ENCODE measurements at regions not wholly inside any gene's neighbourhood (a gene's known extent, or its start where the extent isn't known, plus 50 kb on each side); places are given as distances from the start of the nearest gene placed in this dataset.

GRCh38 chr2:9115229-9115628 lies 91.4 kb upstream of the ASAP2 start:
- intact Hi-C loops (cut with DNase I), result no loop called here
- WGBS, result 72% methylated on average over 2 of the region's 2 CpGs

GRCh38 chr2:9114458-9114857 lies 92.2 kb upstream of the ASAP2 start:
- no peaks in the 10 kb centered on the region for H3K27me3 ChIP-seq
- intact Hi-C loops (cut with DNase I), result no loop called here
- H3K36me3 ChIP-seq, result no peaks in the 10 kb centered on the region
- TF ChIP-seq EP300 (IDR thresholded peaks at IDR 0.05), result no peak
- TF ChIP-seq CTCF (IDR thresholded peaks at IDR 0.05), result no peak
- no peak for TF ChIP-seq POLR2AphosphoS5 (IDR thresholded peaks at IDR 0.05)
- no peak for TF ChIP-seq POLR2A (IDR thresholded peaks at IDR 0.05; ENCODE audit: low read depth)
- peaks cover 3 to 13% (median 10%) of the 10 kb centered on the region in 4 donors for H3K4me1 ChIP-seq
- no peak for DNase-seq (ENCODE audit: extremely low spot score)
- no peak overlapping the region for H3K4me3 ChIP-seq
- no peak overlapping the region for H3K27ac ChIP-seq (replicated peaks in 1 of 4)
- no peaks in the 10 kb centered on the region for H3K9me3 ChIP-seq
- WGBS, result 83% methylated on average over 3 of the region's 3 CpGs

More at GRCh38 chr2:9115229-9115628, 91.4 kb upstream of the ASAP2 start:
- no peaks in the 10 kb centered on the region for H3K9me3 ChIP-seq
- no peak for DNase-seq (ENCODE audit: extremely low spot score)
- TF ChIP-seq POLR2AphosphoS5 (IDR thresholded peaks at IDR 0.05) (no peak), POLR2A (IDR thresholded peaks at IDR 0.05; ENCODE audit: low read depth) (no peak), CTCF (IDR thresholded peaks at IDR 0.05) (no peak), EP300 (IDR thresholded peaks at IDR 0.05) (no peak)
- no peak overlapping the region for H3K4me3 ChIP-seq
- no peaks in the 10 kb centered on the region for H3K36me3 ChIP-seq
- H3K27ac ChIP-seq (replicated peaks in 1 of 4), result no peak overlapping the region
- H3K4me1 ChIP-seq, result peaks cover 3 to 13% (median 10%) of the 10 kb centered on the region in 4 donors
- H3K27me3 ChIP-seq, result no peaks in the 10 kb centered on the region

- 65% methylated on average over 5 of the region's 5 CpGs for WGBS
- no peaks in the 10 kb centered on the region for H3K36me3 ChIP-seq
- intact Hi-C loops (cut with DNase I), result no loop called here
Measured at GRCh38 chr2:9113916-9114315, 92.7 kb upstream of the ASAP2 start.

GRCh38 chr2:9113262-9113661 lies 93.3 kb upstream of the ASAP2 start:
- no peak overlapping the region for H3K27ac ChIP-seq (replicated peaks in 1 of 4)
- intact Hi-C loops (cut with DNase I), result no loop called here
- 87% methylated on average over 6 of the region's 6 CpGs for WGBS
- no peaks in the 10 kb centered on the region for H3K27me3 ChIP-seq
- no peaks in the 10 kb centered on the region for H3K9me3 ChIP-seq
- H3K4me1 ChIP-seq, result peaks cover 3 to 15% (median 11%) of the 10 kb centered on the region in 4 donors
- H3K4me3 ChIP-seq, result no peak overlapping the region
- TF ChIP-seq POLR2AphosphoS5 (IDR thresholded peaks at IDR 0.05) (no peak), EP300 (IDR thresholded peaks at IDR 0.05) (no peak)
- DNase-seq (ENCODE audit: extremely low spot score), result no peak
- H3K36me3 ChIP-seq, result no peaks in the 10 kb centered on the region

More at GRCh38 chr2:9113916-9114315, 92.7 kb upstream of the ASAP2 start:
- no peak overlapping the region for H3K4me3 ChIP-seq
- TF ChIP-seq EP300 (IDR thresholded peaks at IDR 0.05) (no peak), POLR2A (IDR thresholded peaks at IDR 0.05; ENCODE audit: low read depth) (no peak), CTCF (IDR thresholded peaks at IDR 0.05) (no peak), POLR2AphosphoS5 (IDR thresholded peaks at IDR 0.05) (no peak)
- DNase-seq (ENCODE audit: extremely low spot score), result no peak
- no peaks in the 10 kb centered on the region for H3K9me3 ChIP-seq
- no peaks in the 10 kb centered on the region for H3K27me3 ChIP-seq
- H3K27ac ChIP-seq (replicated peaks in 1 of 4), result no peak overlapping the region
- peaks cover 3 to 13% (median 10%) of the 10 kb centered on the region in 4 donors for H3K4me1 ChIP-seq

GRCh38 chr2:9112079-9112721 lies 94.4 kb upstream of the ASAP2 start:
- 47% methylated on average over 22 of the region's 23 CpGs for WGBS
- intact Hi-C loops (cut with DNase I), result no loop called here
- TF ChIP-seq POLR2A (IDR thresholded peaks at IDR 0.05; ENCODE audit: low read depth), result no peak
- no peak for TF ChIP-seq POLR2AphosphoS5 (IDR thresholded peaks at IDR 0.05)
- TF ChIP-seq CTCF (IDR thresholded peaks at IDR 0.05), result no peak
- no peak for TF ChIP-seq EP300 (IDR thresholded peaks at IDR 0.05)
- no peak overlapping the region for H3K4me3 ChIP-seq
- DNase-seq (ENCODE audit: extremely low spot score), result no peak
- H3K4me1 ChIP-seq, result peaks cover 11 to 26% (median 21%) of the 10 kb centered on the region in 4 donors
- no peaks in the 10 kb centered on the region for H3K36me3 ChIP-seq
- no peak overlapping the region for H3K27ac ChIP-seq (replicated peaks in 1 of 4)
- no peaks in the 10 kb centered on the region for H3K27me3 ChIP-seq
- H3K9me3 ChIP-seq, result no peaks in the 10 kb centered on the region

All from esophagus muscularis mucosa (tissue), 4 donors.